ENCODE measurements at regions not wholly inside any gene's neighbourhood (a gene's known extent, or its start where the extent isn't known, plus 50 kb on each side); places are given as distances from the start of the nearest gene placed in this dataset.

- TF ChIP-seq POLR2A (IDR thresholded peaks at IDR 0.05) (no peak), EP300 (IDR thresholded peaks at IDR 0.05) (no peak), CTCF (IDR thresholded peaks at IDR 0.05) (no peak)
- no peak overlapping the region for H3K27ac ChIP-seq
- no peak for DNase-seq
- no peaks in the 10 kb centered on the region for H3K36me3 ChIP-seq
- peaks cover 11% of the 10 kb centered on the region for H3K4me1 ChIP-seq (ENCODE audit: insufficient read depth)
- no peak overlapping the region for H3K4me3 ChIP-seq
- no peaks in the 10 kb centered on the region for H3K9me3 ChIP-seq
- no peaks in the 10 kb centered on the region for H3K27me3 ChIP-seq
- intact Hi-C loops (cut with DNase I): loop anchor here in 2 of 4 donors (5.0 to 10.0 kb wide), 3 partner anchors 85 to 203 kb away; partner anchors contain the start of gene WLS (in 2 of the 2)
- 47 to 63% (median 54%) methylated on average over 5 of the region's 5 CpGs for WGBS, 3 donors
Observed at GRCh38 chr1:68319907-68320306, 87.6 kb upstream of the WLS start.

DNA sequence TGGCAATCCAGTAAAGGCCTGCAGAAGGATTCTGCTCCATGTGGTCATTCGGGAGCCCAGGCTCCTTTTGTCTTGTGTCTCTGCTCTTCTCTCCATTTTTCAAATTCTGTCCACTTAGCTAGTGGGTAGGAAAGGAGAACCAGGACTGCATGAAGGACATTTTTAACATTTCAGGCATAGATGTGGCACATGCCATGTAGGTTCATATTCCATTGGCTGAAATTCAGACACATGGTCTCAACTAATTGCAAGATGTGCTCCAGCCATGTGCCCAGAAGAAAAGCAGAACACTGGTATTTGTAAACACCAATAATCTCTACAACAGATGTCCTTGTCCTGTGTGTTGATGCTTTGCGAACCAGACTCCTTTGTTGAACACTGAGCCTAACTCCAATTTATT is 85.2 kb upstream of the WLS start:
- H3K27ac ChIP-seq: no peak overlapping the region
- H3K36me3 ChIP-seq: no peaks in the 10 kb centered on the region
- H3K4me1 ChIP-seq (ENCODE audit: insufficient read depth): peaks cover 9% of the 10 kb centered on the region
- no peak for DNase-seq
- H3K27me3 ChIP-seq: no peaks in the 10 kb centered on the region
- H3K9me3 ChIP-seq: no peaks in the 10 kb centered on the region
- H3K4me3 ChIP-seq: no peak overlapping the region
- TF ChIP-seq POLR2A (IDR thresholded peaks at IDR 0.05) (no peak), EP300 (IDR thresholded peaks at IDR 0.05) (no peak), CTCF (IDR thresholded peaks at IDR 0.05) (no peak)
- 75 to 87% (median 83%) methylated on average over 2 of the region's 2 CpGs for WGBS, 3 donors
- intact Hi-C loops (cut with DNase I): no loop called here

GRCh38 chr1:68314151-68314780 is 81.9 kb upstream of the WLS start:
- H3K27ac ChIP-seq: no peak overlapping the region
- H3K36me3 ChIP-seq: no peaks in the 10 kb centered on the region
- H3K4me1 ChIP-seq (ENCODE audit: insufficient read depth): peaks cover 6% of the 10 kb centered on the region
- H3K27me3 ChIP-seq: no peaks in the 10 kb centered on the region
- DNase-seq: no peak
- intact Hi-C loops (cut with DNase I): no loop called here
- H3K9me3 ChIP-seq: no peaks in the 10 kb centered on the region
- no peak for TF ChIP-seq EP300 (IDR thresholded peaks at IDR 0.05)
- no peak for TF ChIP-seq POLR2A (IDR thresholded peaks at IDR 0.05)
- H3K4me3 ChIP-seq: no peak overlapping the region
- 9 to 19% (median 10%) methylated on average over 3 of the region's 3 CpGs for WGBS, 3 donors

DNA sequence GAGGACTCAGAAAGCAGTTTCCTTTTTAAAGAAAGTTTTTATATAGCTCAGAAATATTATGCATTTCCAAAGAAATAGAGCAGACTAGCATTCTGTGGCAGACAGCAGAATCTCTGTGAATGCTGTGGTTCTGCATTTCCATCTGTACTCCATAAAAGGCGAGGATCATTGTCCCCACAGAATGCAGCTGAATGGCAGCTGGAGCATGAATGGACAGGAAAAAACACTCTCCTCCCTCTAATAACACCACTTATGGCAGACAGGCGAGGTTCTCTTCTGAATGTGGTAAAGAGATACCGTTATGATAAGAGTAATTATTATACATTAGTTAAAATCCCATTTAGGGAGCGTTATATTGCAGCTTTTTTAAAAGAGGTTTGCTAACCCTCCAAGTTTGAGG is 81.4 kb upstream of the WLS start:
- Histone ChIP-seq H3K27ac (no peak overlapping the region), H3K4me1 (ENCODE audit: insufficient read depth) (peaks cover 6% of the 10 kb centered on the region), H3K4me3 (no peak overlapping the region), H3K9me3 (no peaks in the 10 kb centered on the region), H3K27me3 (no peaks in the 10 kb centered on the region), H3K36me3 (no peaks in the 10 kb centered on the region)
- intact Hi-C loops (cut with DNase I): no loop called here
- no peak for DNase-seq
- WGBS, 3 donors: 18 to 32% (median 18%) methylated on average over 4 of the region's 4 CpGs
- TF ChIP-seq EP300 (IDR thresholded peaks at IDR 0.05) (no peak), POLR2A (IDR thresholded peaks at IDR 0.05) (no peak), CTCF (IDR thresholded peaks at IDR 0.05) (no peak)

DNA sequence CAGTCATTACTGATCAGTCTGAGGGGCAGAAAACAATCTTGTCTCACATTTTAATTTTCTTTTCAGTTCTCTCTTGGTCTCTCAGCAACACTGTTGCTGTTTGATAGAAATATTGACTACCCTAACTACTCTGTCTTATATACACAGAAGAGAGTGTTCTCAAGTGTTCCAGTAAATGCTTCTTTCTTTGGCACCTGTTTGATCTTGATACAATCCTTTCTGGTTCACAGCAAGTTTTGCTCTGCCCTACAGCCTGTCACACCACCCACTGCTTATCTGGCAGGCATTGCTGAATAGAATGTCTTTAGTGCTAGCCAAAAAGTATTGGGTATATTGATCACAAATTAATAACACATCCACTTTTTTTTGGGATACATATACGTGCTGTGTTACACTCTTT is 75.7 kb upstream of the WLS start:
- no peak overlapping the region for H3K4me3 ChIP-seq
- H3K27ac ChIP-seq: no peak overlapping the region
- no peaks in the 10 kb centered on the region for H3K27me3 ChIP-seq
- H3K36me3 ChIP-seq: no peaks in the 10 kb centered on the region
- no peaks in the 10 kb centered on the region for H3K9me3 ChIP-seq
- no peaks in the 10 kb centered on the region for H3K4me1 ChIP-seq (ENCODE audit: insufficient read depth)
- no peak for DNase-seq
- TF ChIP-seq EP300 (IDR thresholded peaks at IDR 0.05) (no peak), CTCF (IDR thresholded peaks at IDR 0.05) (no peak), POLR2A (IDR thresholded peaks at IDR 0.05) (no peak)
- intact Hi-C loops (cut with DNase I): no loop called here
- WGBS, 3 donors: 94 to 98% (median 94%) methylated on average over 1 of the region's 1 CpG

Data from ovary (tissue), 7 donors.